MCF 10A (cell line): ENCODE measurements at regions not wholly inside any gene's neighbourhood (a gene's known extent, or its start where the extent isn't known, plus 50 kb on each side); places are given as distances from the start of the nearest gene placed in this dataset.

Experiments
- BruUV-seq: library from RNA; stranded (reverse); fragments of 400-500 nt; replicated peaks from 2 replicates; lab custom pipeline; 2021; lab: Mats Ljungman, UMichigan
- CTCF ChIA-PET: fragments of 300-600 bp; sonication (Branson Sonifier 250); formaldehyde crosslinking; extraction: SDS; loops from one replicate; lab custom pipeline; 2021; ENCODE audit warnings: antibody characterized with exemption, inconsistent platforms; lab: Yijun Ruan, JAX
- POLR2A ChIA-PET: fragments of 300-600, 350-650 bp; sonication (Branson Sonifier 250); formaldehyde crosslinking; extraction: SDS; loops from one replicate; lab custom pipeline; 2020; ENCODE audit warnings: antibody characterized with exemption, inconsistent platforms; lab: Yijun Ruan, JAX
- DNase-seq: peaks from one replicate; pipeline ENCODE4 v3.0.0-alpha.2; 2018; ENCODE audit not compliant: unreplicated experiment
- H3K27ac Mint-ChIP-seq: one replicate; pipeline ENCODE4 v1.8.0; 2022; ENCODE audit warnings: mild to moderate bottlenecking, low read depth, mixed read lengths; ENCODE audit not compliant: unreplicated experiment
- H3K27me3 Mint-ChIP-seq: one replicate; pipeline ENCODE4 v1.8.0; 2022; ENCODE audit warnings: mixed read lengths; ENCODE audit not compliant: insufficient read depth, unreplicated experiment
- H3K36me3 Mint-ChIP-seq: one replicate; pipeline ENCODE4 v1.8.0; 2022; ENCODE audit warnings: mild to moderate bottlenecking, moderate library complexity, mixed read lengths; ENCODE audit not compliant: insufficient read depth, unreplicated experiment
- H3K4me1 Mint-ChIP-seq: one replicate; pipeline ENCODE4 v1.8.0; 2022; ENCODE audit warnings: mixed read lengths; ENCODE audit not compliant: insufficient read depth, unreplicated experiment
- H3K4me3 Mint-ChIP-seq: one replicate; pipeline ENCODE4 v1.8.0; 2022; ENCODE audit warnings: mild to moderate bottlenecking, moderate library complexity, mixed read lengths; ENCODE audit not compliant: unreplicated experiment
- H3K9me3 Mint-ChIP-seq: one replicate; pipeline ENCODE4 v1.8.0; 2022; ENCODE audit warnings: mixed read lengths; ENCODE audit not compliant: unreplicated experiment
- intact Hi-C: fragments of 100-400 bp; cut with micrococcal nuclease; formaldehyde crosslinking; loops from 2 replicates; pipeline ENCODE4 v1.14.1; 2022
- TF ChIP-seq, protein P1 (sequence below): fragments of 200-600 bp; IDR thresholded peaks from one replicate; pipeline ENCODE4 v1.8.0; 2022; ENCODE audit warnings: antibody characterized with exemption, mild to moderate bottlenecking; ENCODE audit not compliant: unreplicated experiment

DNA sequence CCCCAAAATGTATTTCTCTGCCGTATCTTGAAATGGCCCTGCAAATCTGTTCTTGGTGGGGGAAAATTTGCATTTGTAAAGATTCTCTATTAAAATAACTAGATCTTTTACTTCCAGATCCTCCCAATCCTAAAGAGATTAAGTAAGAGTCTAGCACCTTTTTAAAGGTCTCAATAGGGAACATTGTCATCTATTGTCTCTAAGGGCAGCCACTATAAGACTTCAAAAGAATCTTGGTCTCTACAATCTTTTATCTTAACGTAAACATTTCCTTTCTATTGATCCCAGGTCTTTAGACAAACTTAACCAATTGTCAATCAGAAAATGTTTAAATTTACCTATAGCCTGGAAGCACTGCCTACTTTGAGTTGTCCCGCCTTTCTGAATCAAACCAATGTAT is 1313.3 kb downstream of the ROBO2 start:
- H3K36me3 Mint-ChIP-seq = no peaks in the 10 kb centered on the region
- intact Hi-C loops = no loop called here
- H3K9me3 Mint-ChIP-seq = no peaks in the 10 kb centered on the region
- no peak overlapping the region for H3K27ac Mint-ChIP-seq
- H3K4me3 Mint-ChIP-seq = no peak overlapping the region
- H3K27me3 Mint-ChIP-seq = no peaks in the 10 kb centered on the region
- TF ChIP-seq, protein P1, sequence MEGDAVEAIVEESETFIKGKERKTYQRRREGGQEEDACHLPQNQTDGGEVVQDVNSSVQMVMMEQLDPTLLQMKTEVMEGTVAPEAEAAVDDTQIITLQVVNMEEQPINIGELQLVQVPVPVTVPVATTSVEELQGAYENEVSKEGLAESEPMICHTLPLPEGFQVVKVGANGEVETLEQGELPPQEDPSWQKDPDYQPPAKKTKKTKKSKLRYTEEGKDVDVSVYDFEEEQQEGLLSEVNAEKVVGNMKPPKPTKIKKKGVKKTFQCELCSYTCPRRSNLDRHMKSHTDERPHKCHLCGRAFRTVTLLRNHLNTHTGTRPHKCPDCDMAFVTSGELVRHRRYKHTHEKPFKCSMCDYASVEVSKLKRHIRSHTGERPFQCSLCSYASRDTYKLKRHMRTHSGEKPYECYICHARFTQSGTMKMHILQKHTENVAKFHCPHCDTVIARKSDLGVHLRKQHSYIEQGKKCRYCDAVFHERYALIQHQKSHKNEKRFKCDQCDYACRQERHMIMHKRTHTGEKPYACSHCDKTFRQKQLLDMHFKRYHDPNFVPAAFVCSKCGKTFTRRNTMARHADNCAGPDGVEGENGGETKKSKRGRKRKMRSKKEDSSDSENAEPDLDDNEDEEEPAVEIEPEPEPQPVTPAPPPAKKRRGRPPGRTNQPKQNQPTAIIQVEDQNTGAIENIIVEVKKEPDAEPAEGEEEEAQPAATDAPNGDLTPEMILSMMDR = no peak
- DNase-seq = no peak
- ChIA-PET POLR2A (no interaction called here), CTCF (no interaction called here)
- no peaks in the 10 kb centered on the region for H3K4me1 Mint-ChIP-seq
- BruUV-seq = no TSS peak

DNA sequence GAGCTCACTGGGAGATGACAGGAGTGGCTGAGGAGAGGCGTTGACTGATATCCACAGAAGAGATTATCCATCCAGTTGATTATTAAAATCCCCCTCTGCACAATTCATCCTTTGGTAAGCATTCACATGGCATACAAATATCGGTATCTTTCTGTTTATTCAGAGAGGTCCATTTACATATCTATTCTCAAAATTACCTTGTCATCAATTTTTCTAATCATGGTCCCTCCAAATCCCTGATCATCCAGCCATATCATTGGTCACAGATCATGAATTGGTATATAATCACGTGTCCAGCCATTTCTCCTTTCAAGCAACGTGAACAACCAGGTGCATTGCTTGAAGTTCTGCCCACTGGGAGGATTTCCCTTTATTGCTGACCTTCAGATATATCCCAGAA is 1321.0 kb downstream of the ROBO2 start:
- no peaks in the 10 kb centered on the region for H3K9me3 Mint-ChIP-seq
- no peak overlapping the region for H3K4me3 Mint-ChIP-seq
- H3K27ac Mint-ChIP-seq = no peak overlapping the region
- intact Hi-C loops = no loop called here
- ChIA-PET POLR2A (no interaction called here), CTCF (interaction anchor here (1.1 kb wide), 1 partner anchor 9 kb away, joined by 4 read pairs; no protein-coding TSS in a partner anchor)
- no TSS peak for BruUV-seq
- H3K4me1 Mint-ChIP-seq = no peaks in the 10 kb centered on the region
- no peaks in the 10 kb centered on the region for H3K36me3 Mint-ChIP-seq
- TF ChIP-seq, protein P1 = no peak
- H3K27me3 Mint-ChIP-seq = no peaks in the 10 kb centered on the region
- DNase-seq = no peak

- no peaks in the 10 kb centered on the region for H3K36me3 Mint-ChIP-seq
- no TSS peak for BruUV-seq
- intact Hi-C loops = no loop called here
- H3K4me1 Mint-ChIP-seq = no peaks in the 10 kb centered on the region
- H3K27me3 Mint-ChIP-seq = no peaks in the 10 kb centered on the region
- TF ChIP-seq, protein P1 = no peak
- H3K27ac Mint-ChIP-seq = no peak overlapping the region
- ChIA-PET POLR2A (interaction anchor here (0.8 to 1.2 kb wide), 3 partner anchors 9 to 28 kb away, joined by 4 read pairs; no protein-coding TSS in a partner anchor), CTCF (interaction anchor here (0.7 kb wide), 1 partner anchor 13 kb away, joined by 3 read pairs; no protein-coding TSS in a partner anchor)
- peak; percentile 54 for DNase-seq
- no peaks in the 10 kb centered on the region for H3K9me3 Mint-ChIP-seq
- H3K4me3 Mint-ChIP-seq = no peak overlapping the region
Measured at GRCh38 chr3:78368636-78369345, 1328.9 kb downstream of the ROBO2 start.

DNA sequence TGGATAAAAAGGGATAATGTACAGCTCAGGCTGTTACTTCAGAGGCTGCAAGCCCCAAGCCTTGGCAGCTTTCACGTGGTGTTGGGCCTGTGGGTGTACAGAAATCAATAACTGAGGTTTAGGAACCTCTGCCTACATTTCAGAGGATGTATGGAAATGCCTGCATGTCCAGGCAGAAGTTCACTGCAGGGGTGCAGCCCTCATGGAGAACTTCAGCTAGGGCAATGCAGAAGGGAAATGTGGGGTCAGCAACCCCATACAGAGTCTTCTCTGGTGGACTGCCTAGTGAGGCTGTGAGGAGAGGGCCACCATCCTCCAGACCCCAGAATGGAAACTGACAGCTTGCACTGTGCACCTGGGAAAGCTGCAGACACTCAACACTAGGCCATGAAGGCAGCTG is 1350.3 kb downstream of the ROBO2 start:
- Mint-ChIP-seq H3K4me3 (no peak overlapping the region), H3K9me3 (peaks cover 23% of the 10 kb centered on the region), H3K27me3 (no peaks in the 10 kb centered on the region), H3K36me3 (no peaks in the 10 kb centered on the region), H3K27ac (no peak overlapping the region), H3K4me1 (no peaks in the 10 kb centered on the region)
- BruUV-seq = no TSS peak
- ChIA-PET POLR2A (no interaction called here), CTCF (no interaction called here)
- no peak for DNase-seq
- TF ChIP-seq, protein P1 = no peak
- intact Hi-C loops = no loop called here
